ENCODE measurements at regions not wholly inside any gene's neighbourhood (a gene's known extent, or its start where the extent isn't known, plus 50 kb on each side); places are given as distances from the start of the nearest gene placed in this dataset.

DNA sequence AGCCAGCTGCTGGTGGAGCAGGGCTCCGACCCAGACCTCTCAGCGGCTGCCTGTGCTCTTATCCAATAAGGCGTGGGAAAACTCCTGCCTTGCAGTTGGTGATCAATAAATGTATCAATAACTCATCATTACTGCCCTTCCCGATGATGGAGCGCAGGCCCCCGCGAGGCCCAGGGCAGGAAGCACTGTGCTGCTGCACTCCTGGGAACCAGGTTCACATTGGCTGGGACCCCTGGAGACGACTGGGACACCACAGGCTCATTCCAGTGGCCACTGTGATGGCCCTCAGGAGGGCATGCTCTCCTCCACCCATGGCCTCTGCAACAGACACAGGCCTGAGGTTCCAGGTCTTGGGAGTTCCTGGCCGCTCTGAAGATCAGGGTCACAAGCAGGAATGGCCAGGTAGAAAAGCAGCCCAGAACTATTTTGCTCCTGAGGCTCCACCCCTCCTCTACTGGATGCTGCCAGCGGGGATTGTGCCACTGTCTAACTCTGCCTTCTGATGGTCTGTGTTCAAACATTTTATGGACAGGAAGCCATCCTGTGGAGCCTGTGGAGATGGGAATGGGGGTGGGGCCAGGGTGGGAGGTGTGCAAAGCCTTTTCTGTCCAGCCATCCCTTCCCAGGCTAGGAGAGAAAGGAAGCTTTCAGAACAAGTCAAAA is 287.4 kb upstream of the ZMIZ1 start:
- intact Hi-C loops (cut with DNase I), result no loop called here
- H3K27me3 ChIP-seq, result no peaks in the 10 kb centered on the region
- 90 to 95% (median 94%) methylated on average over 9 to 10 of the region's 10 CpGs for WGBS, 4 donors
- no peak for DNase-seq
- H3K4me3 ChIP-seq, result no peak overlapping the region
- TF ChIP-seq, protein P1, sequence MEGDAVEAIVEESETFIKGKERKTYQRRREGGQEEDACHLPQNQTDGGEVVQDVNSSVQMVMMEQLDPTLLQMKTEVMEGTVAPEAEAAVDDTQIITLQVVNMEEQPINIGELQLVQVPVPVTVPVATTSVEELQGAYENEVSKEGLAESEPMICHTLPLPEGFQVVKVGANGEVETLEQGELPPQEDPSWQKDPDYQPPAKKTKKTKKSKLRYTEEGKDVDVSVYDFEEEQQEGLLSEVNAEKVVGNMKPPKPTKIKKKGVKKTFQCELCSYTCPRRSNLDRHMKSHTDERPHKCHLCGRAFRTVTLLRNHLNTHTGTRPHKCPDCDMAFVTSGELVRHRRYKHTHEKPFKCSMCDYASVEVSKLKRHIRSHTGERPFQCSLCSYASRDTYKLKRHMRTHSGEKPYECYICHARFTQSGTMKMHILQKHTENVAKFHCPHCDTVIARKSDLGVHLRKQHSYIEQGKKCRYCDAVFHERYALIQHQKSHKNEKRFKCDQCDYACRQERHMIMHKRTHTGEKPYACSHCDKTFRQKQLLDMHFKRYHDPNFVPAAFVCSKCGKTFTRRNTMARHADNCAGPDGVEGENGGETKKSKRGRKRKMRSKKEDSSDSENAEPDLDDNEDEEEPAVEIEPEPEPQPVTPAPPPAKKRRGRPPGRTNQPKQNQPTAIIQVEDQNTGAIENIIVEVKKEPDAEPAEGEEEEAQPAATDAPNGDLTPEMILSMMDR (IDR thresholded peaks at IDR 0.05), result no peak
- no peak for TF ChIP-seq POLR2A (IDR thresholded peaks at IDR 0.05)
- H3K36me3 ChIP-seq (replicated peaks in 1 of 2), result no peaks in the 10 kb centered on the region
- H3K27ac ChIP-seq, result no peak overlapping the region
- no peaks in the 10 kb centered on the region for H3K9me3 ChIP-seq (replicated peaks in 1 of 3)
- peaks cover 0 to 14% of the 10 kb centered on the region in 2 donors for H3K4me1 ChIP-seq (replicated peaks in 1 of 2)

- peaks cover 0 to 12% of the 10 kb centered on the region in 2 donors for H3K4me1 ChIP-seq (replicated peaks in 1 of 2)
- no peaks in the 10 kb centered on the region for H3K36me3 ChIP-seq (replicated peaks in 1 of 2)
- H3K27ac ChIP-seq, result no peak overlapping the region
- no peaks in the 10 kb centered on the region for H3K9me3 ChIP-seq (replicated peaks in 1 of 3)
- TF ChIP-seq, protein P1 (IDR thresholded peaks at IDR 0.05), result no peak
- no peak for TF ChIP-seq POLR2A (IDR thresholded peaks at IDR 0.05)
- no peaks in the 10 kb centered on the region for H3K27me3 ChIP-seq
- intact Hi-C loops (cut with DNase I), result no loop called here
- H3K4me3 ChIP-seq, result no peak overlapping the region
- WGBS, 4 donors, result 86 to 99% (median 88%) methylated on average over 6 of the region's 6 CpGs
- DNase-seq, result no peak
Observed at GRCh38 chr10:78781991-78782390, 286.8 kb upstream of the ZMIZ1 start.

DNA sequence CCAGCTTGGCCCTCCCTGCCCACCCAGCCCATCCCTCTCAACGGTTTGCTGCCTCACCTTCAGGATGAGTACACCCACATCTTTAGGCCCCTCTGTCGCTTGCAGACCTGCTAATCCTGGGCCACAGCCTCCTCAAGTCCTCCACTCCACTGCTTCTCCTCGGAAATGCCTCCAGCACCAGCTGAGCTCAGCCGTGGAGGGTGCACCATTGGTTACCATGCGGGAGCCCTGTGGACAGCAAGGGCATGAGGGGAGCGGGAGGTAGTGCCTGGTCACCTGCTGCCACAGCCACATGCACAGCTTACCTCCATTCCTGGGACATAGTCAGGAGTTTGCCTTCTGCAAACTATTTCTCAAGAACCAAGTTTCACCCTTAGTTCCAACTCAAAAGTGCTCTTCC is 286.3 kb upstream of the ZMIZ1 start:
- no peak overlapping the region for H3K4me3 ChIP-seq
- DNase-seq, result no peak
- H3K9me3 ChIP-seq (replicated peaks in 1 of 3), result no peaks in the 10 kb centered on the region
- no peaks in the 10 kb centered on the region for H3K36me3 ChIP-seq (replicated peaks in 1 of 2)
- WGBS, 4 donors, result 89 to 96% (median 93%) methylated on average over 6 of the region's 6 CpGs
- H3K27me3 ChIP-seq, result no peaks in the 10 kb centered on the region
- intact Hi-C loops (cut with DNase I), result no loop called here
- peaks cover 0 to 8% of the 10 kb centered on the region in 2 donors for H3K4me1 ChIP-seq (replicated peaks in 1 of 2)
- no peak for TF ChIP-seq POLR2A (IDR thresholded peaks at IDR 0.05)
- no peak overlapping the region for H3K27ac ChIP-seq

- TF ChIP-seq, protein P1 (IDR thresholded peaks at IDR 0.05), result no peak
- TF ChIP-seq POLR2A (IDR thresholded peaks at IDR 0.05), result no peak
- intact Hi-C loops (cut with DNase I), result no loop called here
- Histone ChIP-seq H3K27ac (no peak overlapping the region), H3K9me3 (replicated peaks in 1 of 3) (no peaks in the 10 kb centered on the region), H3K27me3 (no peaks in the 10 kb centered on the region), H3K36me3 (replicated peaks in 1 of 2) (no peaks in the 10 kb centered on the region), H3K4me1 (replicated peaks in 1 of 2) (no peaks in the 10 kb centered on the region), H3K4me3 (no peak overlapping the region)
- 85 to 98% (median 94%) methylated on average over 3 of the region's 3 CpGs for WGBS, 4 donors
- DNase-seq, result no peak
Observed at GRCh38 chr10:78783753-78784152, 285.0 kb upstream of the ZMIZ1 start.

GRCh38 chr10:78784546-78784945 is 284.2 kb upstream of the ZMIZ1 start:
- H3K27me3 ChIP-seq, result no peaks in the 10 kb centered on the region
- H3K9me3 ChIP-seq (replicated peaks in 1 of 3), result no peaks in the 10 kb centered on the region
- no peaks in the 10 kb centered on the region for H3K4me1 ChIP-seq (replicated peaks in 1 of 2)
- no peak overlapping the region for H3K4me3 ChIP-seq
- intact Hi-C loops (cut with DNase I), result no loop called here
- 63 to 68% (median 66%) methylated on average over 3 of the region's 3 CpGs for WGBS, 4 donors
- H3K36me3 ChIP-seq (replicated peaks in 1 of 2), result no peaks in the 10 kb centered on the region
- TF ChIP-seq POLR2A (IDR thresholded peaks at IDR 0.05), result no peak
- TF ChIP-seq, protein P1 (IDR thresholded peaks at IDR 0.05), result no peak
- no peak for DNase-seq
- H3K27ac ChIP-seq, result no peak overlapping the region
